Activated CD8-positive, alpha-beta memory T cell treated with anti-CD3 and anti-CD28 coated beads for 48 hours (primary cell): ENCODE measurements at regions not wholly inside any gene's neighbourhood (a gene's known extent, or its start where the extent isn't known, plus 50 kb on each side); places are given as distances from the start of the nearest gene placed in this dataset.

Experiments used
- DNase-seq, 3 experiments: peaks; one replicate each; pipeline ENCODE4 v3.0.0-alpha.2; 2020; ENCODE audit warnings: low read depth in 2 of 3, low spot score in 2 of 3

DNA sequence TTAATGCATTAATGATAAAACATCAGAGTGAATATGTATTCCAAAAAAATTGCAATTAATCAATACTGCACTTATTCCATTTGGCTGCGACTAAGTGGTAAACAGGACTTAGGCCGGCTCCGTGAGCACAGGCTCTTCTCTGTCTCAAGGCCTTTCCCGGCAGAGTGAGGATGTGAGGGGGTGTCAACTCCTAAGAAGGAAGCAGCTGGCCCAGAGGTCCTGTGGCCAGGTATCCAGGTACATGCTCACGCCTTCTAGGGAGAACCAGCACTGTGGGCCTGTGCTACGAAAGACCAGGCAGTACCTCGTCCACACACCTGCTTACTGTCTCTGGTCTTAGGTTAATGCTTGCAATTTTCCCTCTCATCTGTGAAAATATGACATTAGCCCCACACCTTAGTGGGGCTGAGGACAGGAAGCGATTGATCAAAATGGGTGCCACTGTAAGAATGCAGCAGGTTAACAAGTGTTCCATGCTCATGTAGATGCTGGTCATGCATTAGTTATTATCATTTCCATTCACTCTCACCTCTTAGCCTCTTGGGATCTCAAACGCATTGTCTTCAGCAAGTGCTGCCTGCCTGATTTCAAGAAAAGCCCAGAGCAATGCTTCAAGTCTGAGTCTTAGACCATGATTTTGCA, 175.3 kb downstream of the ABHD5 start:
- DNase-seq, result no peak

- no peak for DNase-seq
Observed at GRCh38 chr3:43866529-43867353, 176.0 kb downstream of the ABHD5 start.

DNA sequence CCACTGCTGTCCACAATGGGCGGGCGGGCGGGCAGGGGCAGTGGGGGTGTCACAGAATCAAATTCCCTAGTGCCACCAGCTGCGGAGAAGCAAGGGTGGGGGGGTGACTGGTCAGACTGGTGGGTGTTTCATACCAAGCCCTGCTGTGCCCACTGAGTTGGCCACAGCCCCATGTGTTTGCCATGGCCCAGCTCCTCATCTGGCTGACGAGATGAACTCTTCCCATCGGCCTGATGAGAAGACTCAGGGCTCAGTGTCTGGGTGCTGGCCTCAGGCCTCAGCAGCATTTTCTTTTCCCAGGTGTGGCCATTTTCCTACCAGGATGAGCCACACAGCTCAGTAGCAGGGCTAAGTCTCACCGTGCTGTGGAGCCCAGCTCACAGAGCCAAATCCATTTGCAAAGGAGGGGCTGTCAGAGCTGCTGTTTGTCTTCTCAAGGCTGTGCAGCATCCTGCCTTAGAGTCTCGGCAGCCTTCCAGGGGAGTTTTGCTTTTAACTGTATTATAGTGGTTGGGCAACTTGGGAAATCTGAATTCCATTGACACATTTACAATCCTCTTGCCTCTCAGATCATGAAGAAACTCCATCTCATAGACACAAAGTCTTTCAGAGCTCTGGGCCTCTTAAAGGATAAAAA, 176.8 kb downstream of the ABHD5 start:
- no peak for DNase-seq

DNA sequence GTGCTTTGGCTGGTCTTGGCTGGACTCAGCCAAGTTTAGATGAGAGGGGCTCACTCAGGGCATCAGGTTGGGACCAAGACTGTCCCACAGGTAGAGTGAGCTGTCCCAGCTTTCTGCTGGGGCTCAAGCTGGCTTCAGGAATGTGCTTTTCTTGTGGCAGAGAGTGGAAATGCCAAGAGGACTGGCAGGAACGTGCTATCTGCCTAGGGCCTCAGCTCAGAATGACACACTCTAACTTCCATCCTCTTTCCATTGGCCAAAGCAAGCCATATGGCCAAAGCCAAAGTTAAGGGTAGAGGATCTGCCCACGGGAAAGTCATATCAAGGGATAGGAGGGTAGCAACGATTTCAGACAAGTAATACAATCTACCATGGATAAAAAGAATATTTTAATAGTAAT, 178.8 kb downstream of the ABHD5 start:
- no peak for DNase-seq

GRCh38 chr3:43870120-43870519, 179.4 kb downstream of the ABHD5 start:
- DNase-seq, result no peak

GRCh38 chr3:43870844-43871626, 180.3 kb downstream of the ABHD5 start:
- DNase-seq, result no peak

GRCh38 chr3:43871627-43872245, 181.0 kb downstream of the ABHD5 start:
- no peak for DNase-seq

GRCh38 chr3:43872301-43872700, 181.6 kb downstream of the ABHD5 start:
- no peak for DNase-seq

DNA sequence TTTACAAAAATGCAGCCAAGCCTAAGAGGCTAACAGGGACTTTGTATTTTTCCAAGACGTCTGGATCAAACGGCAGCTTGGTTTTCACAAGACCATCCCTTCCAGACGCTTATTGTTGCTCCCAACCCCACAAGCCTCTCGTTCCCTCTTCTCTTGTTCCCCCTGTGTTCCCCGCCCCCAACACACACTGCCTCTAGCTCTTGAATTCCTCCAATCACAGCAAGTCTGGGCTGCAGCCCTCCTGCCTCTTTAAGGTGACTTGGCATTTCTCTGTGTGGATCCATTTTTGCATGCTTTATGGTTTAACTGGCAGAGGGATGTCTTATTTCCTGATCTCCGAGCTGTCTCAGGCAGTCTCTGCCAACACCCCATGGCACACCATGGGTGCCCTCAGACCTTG, 182.2 kb downstream of the ABHD5 start:
- DNase-seq, result no peak

DNA sequence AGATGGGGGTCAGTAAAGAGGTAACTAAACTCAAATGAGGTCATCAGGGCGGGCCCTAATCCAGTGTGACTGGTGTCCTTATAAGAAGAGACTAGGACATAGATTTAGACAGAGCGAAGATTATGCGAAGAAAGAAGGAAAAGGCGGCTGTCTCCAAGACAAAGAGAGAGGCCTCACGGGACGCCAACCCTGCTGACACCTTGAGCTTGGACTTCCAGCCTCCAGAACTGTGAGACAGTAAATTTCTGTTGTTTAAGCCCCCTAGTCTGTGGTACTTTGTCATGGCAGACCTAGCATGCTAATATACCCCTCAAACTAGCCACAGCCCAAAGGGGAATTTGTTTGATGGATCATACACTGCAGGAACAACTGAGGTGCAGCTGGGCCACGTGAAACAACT, 183.0 kb downstream of the ABHD5 start:
- no peak for DNase-seq

GRCh38 chr3:43874290-43874689, 183.6 kb downstream of the ABHD5 start:
- DNase-seq, result no peak

GRCh38 chr3:43874731-43875130, 184.0 kb downstream of the ABHD5 start:
- DNase-seq, result no peak

DNA sequence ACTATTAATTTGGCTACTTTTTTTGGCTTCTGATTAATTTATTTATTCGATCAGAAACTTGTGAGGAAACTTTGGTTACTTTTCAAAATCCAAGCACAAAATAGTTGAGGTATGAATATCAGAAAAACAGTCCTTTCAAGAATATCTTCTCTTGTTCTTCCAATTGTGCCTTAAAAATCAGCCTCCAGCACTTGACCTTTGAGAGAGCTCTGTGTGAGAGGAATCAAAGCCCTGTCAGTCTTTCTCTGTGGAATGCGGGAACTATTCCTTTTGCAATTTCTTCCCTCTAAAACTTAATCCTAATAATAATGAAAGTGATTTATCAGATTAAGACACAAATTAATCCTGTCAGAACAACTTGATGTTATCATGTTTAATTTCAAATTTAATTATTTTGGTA, 185.9 kb downstream of the ABHD5 start:
- no peak for DNase-seq

DNA sequence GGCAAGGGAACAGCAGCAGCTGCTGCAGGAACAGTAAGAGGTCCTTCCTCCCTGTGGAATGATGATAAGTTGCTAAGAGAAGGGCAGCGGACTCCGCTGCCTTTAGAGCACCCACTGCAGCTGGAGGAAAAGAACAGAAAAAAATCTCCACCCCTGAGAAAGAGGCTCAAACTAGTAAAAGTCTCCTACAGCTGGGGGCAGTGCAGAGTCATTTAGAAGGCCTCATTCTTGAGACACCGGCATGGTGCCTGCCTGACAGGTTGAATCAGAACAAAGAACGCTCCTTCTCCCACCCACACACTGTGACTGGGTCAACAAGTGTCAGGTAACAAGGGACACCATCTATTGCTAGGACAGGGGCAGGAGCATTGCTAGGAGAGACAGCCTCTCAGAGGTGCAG, 188.4 kb downstream of the ABHD5 start:
- no peak for DNase-seq

- DNase-seq, result no peak
Observed at GRCh38 chr3:43882976-43883680, 192.4 kb downstream of the ABHD5 start.

DNA sequence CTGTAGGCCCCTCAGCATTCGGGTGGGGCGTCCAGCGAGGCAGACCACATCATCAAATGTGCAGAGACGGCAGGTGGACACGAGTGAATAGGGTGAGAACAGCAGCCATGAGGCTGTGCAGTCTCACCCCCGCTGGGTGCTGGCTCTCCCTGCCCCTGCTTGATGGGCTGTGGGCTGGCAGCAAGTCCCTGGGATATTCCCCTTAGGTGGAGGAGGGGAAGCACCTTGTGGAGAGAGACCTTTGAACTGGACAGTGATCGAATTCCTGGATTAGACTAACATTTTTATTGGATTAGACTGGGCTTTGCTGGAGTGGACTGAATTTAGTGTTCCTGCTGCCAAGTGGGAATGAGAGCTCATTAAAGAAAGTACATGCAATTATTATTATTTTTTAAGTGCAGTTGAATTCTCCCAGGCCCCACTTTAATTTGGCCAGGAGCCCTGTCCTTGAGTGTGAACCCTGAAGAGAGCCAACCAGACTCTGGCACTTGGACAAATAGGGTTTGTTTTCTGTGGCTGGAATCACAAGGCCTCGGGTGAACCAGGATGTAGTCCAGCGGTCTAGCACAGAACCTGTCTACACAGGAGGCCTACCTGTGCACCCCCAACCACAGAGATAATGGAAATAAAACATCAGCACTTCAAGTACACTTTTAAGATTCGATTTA, 193.1 kb downstream of the ABHD5 start:
- no peak for DNase-seq

DNA sequence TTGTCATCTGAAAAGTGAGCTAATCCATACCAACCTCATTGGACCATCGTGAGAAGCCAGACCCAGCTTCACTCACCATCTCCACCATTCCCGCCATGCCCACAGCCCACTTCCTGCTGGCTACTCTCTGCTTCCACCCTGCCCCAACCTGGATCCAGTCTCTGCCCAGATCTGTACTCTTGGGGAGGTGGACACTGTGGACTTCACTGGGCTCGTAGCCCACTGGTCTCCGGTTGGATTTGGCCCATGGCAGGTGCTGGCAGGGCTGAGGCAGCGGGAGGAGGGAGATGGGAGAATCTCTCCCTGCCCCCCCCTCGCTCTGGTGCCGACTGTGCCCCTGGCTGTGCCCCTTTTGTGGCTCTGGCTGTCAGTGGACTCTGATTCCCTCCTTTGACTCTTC, 193.8 kb downstream of the ABHD5 start:
- DNase-seq, result no peak

DNA sequence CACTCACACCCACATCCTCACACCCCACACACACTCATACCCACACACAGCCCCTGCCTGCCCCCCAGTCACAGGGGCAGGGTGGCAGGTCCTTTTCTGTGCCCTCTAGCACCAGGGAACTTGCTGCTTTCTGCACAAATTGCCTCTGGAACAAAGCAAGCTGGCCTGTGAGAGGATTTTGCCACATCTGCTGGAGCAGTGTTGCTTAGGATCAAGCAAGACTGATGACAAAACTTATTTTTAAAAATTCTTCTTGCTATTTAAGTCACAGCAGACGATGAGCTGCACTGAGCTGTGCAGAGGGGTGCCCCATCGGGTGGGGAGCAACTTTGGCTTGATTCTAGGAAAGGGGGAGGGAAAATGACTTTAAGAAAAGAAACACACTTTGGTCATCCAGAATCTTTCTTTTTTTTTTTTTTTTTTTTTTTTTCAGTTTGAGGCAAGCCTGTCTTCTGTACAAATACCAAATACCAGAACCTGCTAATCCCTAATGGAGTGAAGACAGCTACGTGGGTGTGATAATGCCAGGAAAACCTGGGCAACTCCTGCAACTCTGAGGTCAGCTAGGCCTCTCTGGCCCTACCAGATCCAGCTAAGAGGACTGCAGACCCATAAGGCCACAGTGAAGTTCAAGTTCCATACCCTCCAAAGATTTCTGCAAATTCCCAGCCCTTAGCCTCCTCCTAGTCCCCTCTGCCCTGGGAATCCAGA, 195.3 kb downstream of the ABHD5 start:
- no peak for DNase-seq

DNA sequence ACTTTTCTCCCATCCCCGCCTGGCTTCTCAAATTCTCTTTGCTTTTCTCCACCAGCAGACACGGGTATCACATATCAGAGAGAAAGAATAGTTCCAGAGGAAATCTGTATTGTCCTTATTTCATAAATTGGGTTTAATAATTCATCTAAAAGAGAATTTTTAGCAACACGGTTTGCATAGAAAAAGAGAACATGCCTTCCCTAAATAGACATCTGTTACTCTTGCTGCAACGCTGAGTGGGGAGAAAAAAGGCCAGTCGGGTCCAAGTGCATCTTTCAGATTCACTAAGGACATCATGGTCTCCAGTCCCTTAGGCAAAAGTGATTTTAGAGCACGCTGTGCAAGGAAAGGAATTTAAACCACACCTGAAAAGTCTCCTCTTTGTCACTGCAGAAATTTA, 201.3 kb downstream of the ABHD5 start:
- no peak for DNase-seq
